ENCODE measurements at regions not wholly inside any gene's neighbourhood (a gene's known extent, or its start where the extent isn't known, plus 50 kb on each side); places are given as distances from the start of the nearest gene placed in this dataset.

DNA sequence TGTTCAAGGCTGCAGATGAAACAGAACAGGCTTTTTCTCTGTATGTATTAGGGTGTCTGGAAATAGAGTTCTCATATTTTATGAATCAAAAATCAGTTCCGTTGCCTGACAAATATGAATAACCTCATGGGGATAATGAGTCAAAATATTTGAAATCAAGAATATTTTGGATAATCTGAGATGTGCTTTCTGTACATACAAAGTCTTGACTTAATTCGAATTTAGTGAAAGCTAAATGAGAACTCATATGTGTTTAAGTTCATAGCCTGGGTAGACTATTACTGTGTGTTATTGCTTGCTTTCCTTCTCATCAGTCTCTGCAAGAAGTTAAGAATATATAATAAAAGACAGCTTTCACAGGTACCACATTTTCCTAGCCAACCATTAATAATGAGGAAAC, 689.0 kb downstream of the REEP3 start:
- TF ChIP-seq POLR2AphosphoS5 (IDR thresholded peaks at IDR 0.05), result no peak
- TF ChIP-seq CTCF (IDR thresholded peaks at IDR 0.05), result no peak
